ENCODE measurements at regions not wholly inside any gene's neighbourhood (a gene's known extent, or its start where the extent isn't known, plus 50 kb on each side); places are given as distances from the start of the nearest gene placed in this dataset.

DNA sequence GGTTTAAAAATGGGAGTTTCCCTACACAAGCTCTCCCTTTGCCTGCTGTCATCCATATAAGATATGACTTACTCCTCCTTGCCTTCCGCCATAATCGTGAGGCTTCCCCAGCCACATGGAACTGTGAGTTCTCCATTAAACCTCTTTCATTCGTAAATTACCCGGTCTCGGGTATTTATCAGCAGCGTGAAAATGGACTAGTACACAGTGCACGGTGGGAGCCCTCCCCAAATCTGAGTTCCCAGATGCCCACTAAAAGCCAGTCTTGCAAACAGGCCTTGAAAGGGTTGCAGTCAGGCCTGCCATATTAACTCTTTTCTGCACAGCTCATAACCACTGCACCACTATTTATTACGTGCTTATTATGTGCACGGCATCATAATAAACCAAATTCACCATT is 400.9 kb downstream of the PRDM2 start:
- no peak overlapping the region for H3K4me3 ChIP-seq (ENCODE audit: low read depth, low read length)
- in situ Hi-C loops (cut with HindIII; ENCODE audit: low sequenced_read_pairs): no loop called here
- TF ChIP-seq, protein P1, sequence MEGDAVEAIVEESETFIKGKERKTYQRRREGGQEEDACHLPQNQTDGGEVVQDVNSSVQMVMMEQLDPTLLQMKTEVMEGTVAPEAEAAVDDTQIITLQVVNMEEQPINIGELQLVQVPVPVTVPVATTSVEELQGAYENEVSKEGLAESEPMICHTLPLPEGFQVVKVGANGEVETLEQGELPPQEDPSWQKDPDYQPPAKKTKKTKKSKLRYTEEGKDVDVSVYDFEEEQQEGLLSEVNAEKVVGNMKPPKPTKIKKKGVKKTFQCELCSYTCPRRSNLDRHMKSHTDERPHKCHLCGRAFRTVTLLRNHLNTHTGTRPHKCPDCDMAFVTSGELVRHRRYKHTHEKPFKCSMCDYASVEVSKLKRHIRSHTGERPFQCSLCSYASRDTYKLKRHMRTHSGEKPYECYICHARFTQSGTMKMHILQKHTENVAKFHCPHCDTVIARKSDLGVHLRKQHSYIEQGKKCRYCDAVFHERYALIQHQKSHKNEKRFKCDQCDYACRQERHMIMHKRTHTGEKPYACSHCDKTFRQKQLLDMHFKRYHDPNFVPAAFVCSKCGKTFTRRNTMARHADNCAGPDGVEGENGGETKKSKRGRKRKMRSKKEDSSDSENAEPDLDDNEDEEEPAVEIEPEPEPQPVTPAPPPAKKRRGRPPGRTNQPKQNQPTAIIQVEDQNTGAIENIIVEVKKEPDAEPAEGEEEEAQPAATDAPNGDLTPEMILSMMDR (IDR thresholded peaks at IDR 0.05; ENCODE audit: low read depth, low read length): no peak
- DNase-seq (ENCODE audit: low read depth, low spot score): no peak

DNA sequence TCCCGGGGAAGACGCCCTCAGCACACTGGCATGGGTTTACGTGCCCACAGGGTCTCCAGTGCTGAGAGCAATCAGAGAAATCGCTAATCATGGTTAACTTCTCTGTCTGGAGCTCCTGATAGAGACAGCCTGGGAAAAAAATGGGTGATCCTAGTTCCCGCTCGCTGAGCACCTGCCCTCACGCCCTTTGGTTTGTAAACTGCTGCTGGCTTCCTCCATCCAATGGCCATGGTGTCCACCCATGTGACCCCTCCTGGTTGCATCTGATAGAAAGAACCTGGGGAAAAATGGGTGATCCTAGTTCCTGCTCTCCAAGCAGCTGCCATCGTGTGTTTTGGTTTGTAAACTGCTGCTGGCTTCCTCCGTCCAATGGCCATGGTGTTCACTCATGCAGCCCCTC is 402.2 kb downstream of the PRDM2 start:
- TF ChIP-seq, protein P1 (IDR thresholded peaks at IDR 0.05; ENCODE audit: low read depth, low read length): no peak
- H3K4me3 ChIP-seq (ENCODE audit: low read depth, low read length): no peak overlapping the region
- no peak for DNase-seq (ENCODE audit: low read depth, low spot score)
- in situ Hi-C loops (cut with HindIII; ENCODE audit: low sequenced_read_pairs): no loop called here

DNA sequence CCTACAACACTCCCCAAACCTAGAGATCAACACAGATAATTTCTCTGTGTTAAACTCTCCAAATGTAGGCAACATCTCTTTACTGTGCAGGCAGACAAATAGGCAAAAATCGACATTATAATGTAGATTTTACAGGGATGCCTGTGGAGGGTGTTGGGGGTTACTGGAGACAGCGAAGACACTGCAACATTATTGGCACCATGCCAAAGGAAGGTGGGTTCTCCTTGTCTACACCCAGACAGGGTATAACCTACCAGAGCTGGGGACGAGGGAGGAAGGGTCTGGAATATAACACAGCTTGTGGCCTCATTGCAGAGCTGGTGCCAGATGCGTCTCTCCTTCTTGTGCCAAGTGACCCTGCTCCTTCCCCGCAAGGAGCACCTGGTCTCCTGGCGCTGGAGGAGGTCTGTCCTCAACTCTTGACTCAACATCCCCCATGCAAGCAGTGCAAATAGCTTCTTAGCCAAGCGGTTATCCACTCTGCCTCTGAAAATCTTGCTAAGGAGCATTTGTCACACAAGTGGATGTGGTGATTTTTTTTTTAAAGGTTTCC is 404.0 kb downstream of the PRDM2 start:
- in situ Hi-C loops (cut with HindIII; ENCODE audit: low sequenced_read_pairs): no loop called here
- TF ChIP-seq, protein P1 (IDR thresholded peaks at IDR 0.05; ENCODE audit: low read depth, low read length): no peak
- no peak for DNase-seq (ENCODE audit: low read depth, low spot score)
- no peak overlapping the region for H3K4me3 ChIP-seq (ENCODE audit: low read depth, low read length)

DNA sequence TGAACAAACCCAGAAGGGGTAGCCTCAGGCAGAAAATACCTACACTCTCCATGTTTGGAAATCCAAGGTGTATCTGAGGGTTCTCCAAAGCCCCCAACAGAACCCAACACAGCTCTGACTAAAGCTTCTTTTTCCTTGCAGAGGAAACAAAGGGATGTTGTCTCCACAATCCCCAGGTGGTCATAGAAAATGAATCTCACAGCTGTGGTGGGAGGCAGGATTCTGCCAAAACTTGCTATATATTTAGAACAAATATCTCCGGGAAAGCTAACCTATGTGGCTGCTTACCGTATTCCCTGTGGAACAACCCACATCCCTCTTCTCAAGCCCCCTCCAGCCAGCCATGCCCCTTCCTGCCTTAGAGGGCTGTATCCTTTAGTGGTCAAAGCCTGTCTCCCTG is 406.1 kb downstream of the PRDM2 start:
- H3K4me3 ChIP-seq (ENCODE audit: low read depth, low read length): no peak overlapping the region

DNA sequence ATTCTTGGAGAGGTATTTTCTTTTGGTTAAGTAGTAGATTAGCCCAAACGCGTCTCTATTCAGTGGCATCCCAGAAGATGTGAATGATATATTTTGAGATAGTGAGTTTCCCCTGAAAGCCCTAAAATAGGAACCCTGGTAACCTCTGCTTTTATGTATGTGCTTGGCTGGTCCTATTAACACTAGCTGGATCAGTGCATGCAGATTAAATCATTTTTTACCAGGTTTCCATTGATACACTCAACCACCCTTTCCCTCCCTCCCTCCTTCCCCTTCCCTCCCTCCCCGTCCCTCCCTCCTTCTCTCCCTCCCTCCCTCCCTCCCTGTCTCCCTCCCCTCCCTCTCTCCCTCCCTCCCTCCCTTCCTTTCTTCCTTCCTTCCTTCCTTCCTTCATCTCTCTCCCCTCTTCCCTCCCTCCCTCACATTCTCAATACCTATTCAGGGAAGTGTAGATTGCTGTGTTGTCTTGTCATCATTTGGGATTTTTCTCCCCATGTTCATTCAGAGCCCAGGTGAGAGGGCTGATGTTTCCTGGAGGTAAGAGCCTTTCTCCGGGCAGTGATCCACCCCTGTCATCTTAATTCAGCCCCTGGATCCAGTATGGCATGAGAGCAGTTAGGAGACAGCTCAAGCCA is 406.8 kb downstream of the PRDM2 start:
- no peak for DNase-seq (ENCODE audit: low read depth, low spot score)
- in situ Hi-C loops (cut with HindIII; ENCODE audit: low sequenced_read_pairs): no loop called here
- no peak overlapping the region for H3K4me3 ChIP-seq (ENCODE audit: low read depth, low read length)
- TF ChIP-seq, protein P1 (IDR thresholded peaks at IDR 0.05; ENCODE audit: low read depth, low read length): no peak

More for the DNA sequence above, 406.1 kb downstream of the PRDM2 start:
- TF ChIP-seq, protein P1 (IDR thresholded peaks at IDR 0.05; ENCODE audit: low read depth, low read length): no peak
- in situ Hi-C loops (cut with HindIII; ENCODE audit: low sequenced_read_pairs): no loop called here
- DNase-seq (ENCODE audit: low read depth, low spot score): no peak

DNA sequence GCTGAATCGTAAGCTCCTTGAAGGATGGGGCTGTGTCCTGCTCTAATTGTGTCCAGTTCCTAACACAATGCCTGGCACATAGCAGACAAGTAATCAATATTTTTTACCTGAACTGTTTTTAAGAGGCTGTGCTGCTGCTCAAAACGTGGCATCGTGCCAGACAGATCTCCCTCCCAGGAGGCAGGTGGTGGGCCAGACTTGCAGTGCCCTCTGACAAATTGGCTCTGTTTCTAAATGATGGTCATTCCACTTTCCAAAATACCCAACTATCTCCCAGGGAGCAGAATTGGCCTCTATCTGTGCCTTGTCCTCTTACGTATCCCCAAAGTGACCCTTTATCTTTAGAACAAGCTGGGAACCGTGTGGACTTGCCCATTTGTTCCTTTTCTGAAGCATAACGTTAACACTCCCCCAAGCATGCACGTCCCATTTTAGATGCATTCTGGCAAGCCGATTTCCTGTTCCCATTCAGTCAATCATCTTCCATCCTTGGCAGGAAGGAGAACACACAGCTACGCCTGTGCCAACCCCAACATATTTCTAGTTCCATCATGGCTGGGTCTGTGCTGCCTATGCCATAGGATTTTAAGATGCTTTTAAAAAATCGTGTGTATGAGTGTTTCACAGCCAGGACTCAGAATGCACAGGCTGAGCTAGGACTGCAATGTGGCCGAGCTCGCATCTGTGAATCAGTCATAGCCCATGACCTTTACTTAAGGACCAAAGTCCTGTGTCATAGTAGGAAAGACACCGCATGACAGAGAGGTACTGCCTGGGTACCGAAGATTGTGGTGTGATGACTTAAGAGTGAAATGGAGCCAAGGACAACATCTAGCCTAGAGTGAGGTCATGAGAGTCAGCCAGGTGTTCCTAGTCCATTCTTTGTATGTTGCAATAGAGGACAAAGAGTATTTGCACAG is 408.6 kb downstream of the PRDM2 start:
- H3K4me3 ChIP-seq (ENCODE audit: low read depth, low read length): no peak overlapping the region
- TF ChIP-seq, protein P1 (IDR thresholded peaks at IDR 0.05; ENCODE audit: low read depth, low read length): no peak
- DNase-seq (ENCODE audit: low read depth, low spot score): no peak
- in situ Hi-C loops (cut with HindIII; ENCODE audit: low sequenced_read_pairs): no loop called here

Data from astrocyte of the spinal cord (primary cell).